ENCODE measurements at regions not wholly inside any gene's neighbourhood (a gene's known extent, or its start where the extent isn't known, plus 50 kb on each side); places are given as distances from the start of the nearest gene placed in this dataset.

DNA sequence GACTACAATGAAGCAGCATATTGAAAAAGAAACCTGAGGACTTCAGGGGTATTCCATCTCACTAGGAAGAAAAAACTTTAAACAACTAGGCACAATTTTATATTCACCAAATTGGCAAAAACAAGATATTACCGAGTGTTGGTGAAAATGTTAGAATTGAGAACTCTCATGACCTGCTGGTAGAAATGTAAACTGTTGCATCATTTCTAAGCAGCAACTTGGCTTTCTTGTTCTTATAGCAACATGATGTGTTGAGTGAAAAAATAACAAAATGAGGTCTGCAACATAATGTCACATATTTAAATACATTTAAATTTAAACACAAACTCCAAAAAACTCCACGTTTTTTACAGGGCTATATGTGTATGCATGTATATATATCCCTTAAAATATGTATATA lies 59.0 kb upstream of the SPPL2A start:
- TF ChIP-seq, protein P1, sequence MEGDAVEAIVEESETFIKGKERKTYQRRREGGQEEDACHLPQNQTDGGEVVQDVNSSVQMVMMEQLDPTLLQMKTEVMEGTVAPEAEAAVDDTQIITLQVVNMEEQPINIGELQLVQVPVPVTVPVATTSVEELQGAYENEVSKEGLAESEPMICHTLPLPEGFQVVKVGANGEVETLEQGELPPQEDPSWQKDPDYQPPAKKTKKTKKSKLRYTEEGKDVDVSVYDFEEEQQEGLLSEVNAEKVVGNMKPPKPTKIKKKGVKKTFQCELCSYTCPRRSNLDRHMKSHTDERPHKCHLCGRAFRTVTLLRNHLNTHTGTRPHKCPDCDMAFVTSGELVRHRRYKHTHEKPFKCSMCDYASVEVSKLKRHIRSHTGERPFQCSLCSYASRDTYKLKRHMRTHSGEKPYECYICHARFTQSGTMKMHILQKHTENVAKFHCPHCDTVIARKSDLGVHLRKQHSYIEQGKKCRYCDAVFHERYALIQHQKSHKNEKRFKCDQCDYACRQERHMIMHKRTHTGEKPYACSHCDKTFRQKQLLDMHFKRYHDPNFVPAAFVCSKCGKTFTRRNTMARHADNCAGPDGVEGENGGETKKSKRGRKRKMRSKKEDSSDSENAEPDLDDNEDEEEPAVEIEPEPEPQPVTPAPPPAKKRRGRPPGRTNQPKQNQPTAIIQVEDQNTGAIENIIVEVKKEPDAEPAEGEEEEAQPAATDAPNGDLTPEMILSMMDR (conservative IDR thresholded peaks at IDR 0.05; ENCODE audit: low read depth, low read length): no peak
- TF ChIP-seq EZH2 (IDR thresholded peaks at IDR 0.05; ENCODE audit: low read length, unreplicated experiment): no peak
